GM12864 (cell line): ENCODE measurements at regions not wholly inside any gene's neighbourhood (a gene's known extent, or its start where the extent isn't known, plus 50 kb on each side); places are given as distances from the start of the nearest gene placed in this dataset.

Source experiments
- DNase-seq: peaks from one replicate; pipeline ENCODE4 v3.0.0-alpha.2; 2011; ENCODE audit warnings: low read depth
- H3K4me3 ChIP-seq: 2 replicates; pipeline ENCODE4 v1.5.1; 2011; ENCODE audit warnings: mild to moderate bottlenecking, low read depth, low read length, control low read depth
- TF ChIP-seq, protein P1 (sequence below): IDR thresholded peaks from 2 replicates; pipeline ENCODE4 v1.5.1; 2011; ENCODE audit warnings: low read depth, mild to moderate bottlenecking, moderate library complexity, low read length, control low read depth, inconsistent platforms; ENCODE audit errors: missing control alignments

- H3K4me3 ChIP-seq: no peak overlapping the region
- DNase-seq: no peak
- TF ChIP-seq, protein P1, sequence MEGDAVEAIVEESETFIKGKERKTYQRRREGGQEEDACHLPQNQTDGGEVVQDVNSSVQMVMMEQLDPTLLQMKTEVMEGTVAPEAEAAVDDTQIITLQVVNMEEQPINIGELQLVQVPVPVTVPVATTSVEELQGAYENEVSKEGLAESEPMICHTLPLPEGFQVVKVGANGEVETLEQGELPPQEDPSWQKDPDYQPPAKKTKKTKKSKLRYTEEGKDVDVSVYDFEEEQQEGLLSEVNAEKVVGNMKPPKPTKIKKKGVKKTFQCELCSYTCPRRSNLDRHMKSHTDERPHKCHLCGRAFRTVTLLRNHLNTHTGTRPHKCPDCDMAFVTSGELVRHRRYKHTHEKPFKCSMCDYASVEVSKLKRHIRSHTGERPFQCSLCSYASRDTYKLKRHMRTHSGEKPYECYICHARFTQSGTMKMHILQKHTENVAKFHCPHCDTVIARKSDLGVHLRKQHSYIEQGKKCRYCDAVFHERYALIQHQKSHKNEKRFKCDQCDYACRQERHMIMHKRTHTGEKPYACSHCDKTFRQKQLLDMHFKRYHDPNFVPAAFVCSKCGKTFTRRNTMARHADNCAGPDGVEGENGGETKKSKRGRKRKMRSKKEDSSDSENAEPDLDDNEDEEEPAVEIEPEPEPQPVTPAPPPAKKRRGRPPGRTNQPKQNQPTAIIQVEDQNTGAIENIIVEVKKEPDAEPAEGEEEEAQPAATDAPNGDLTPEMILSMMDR: peak; percentile 29
Observed at GRCh38 chr6:159118924-159119323, 50.3 kb upstream of the FNDC1 start.

DNA sequence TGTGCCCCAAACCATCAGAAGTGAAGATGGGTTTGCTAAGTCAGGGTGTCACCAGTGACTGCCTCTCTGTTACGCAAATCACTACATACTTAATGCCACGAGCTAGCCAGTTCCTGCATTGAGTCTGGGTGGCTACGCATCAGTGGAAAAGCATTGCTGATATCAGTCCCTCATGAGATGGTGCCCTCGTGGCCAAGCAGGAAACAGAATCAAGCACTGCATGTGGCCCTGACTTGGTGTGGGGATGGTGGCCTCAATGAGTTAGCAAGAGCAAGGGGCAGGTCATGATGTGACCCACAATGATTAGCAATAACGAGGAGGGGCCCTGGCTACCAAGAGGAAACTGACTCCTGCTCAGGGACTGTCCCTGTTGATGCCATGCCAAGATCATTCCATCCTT lies 51.6 kb upstream of the FNDC1 start:
- DNase-seq: no peak
- TF ChIP-seq, protein P1: no peak
- H3K4me3 ChIP-seq: no peak overlapping the region

DNA sequence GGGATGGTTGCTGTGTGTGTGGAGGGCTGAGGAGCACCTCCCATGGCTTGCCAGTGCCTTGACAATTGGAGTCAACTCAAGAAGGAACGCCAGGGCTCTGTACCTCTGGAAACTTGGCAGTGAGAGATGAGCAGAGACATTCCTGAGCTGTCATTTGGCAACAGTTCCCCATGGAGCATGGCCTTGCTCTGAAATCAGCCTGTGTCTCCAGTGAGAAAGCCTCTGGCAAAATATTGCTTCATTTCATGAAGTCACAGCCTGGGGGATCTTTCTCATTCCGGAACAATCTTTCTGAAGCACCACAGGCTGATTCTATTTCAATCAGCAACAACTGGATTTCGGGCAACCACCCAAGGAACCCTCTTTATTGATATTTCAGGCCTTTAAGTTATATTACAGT lies 52.2 kb upstream of the FNDC1 start:
- no peak overlapping the region for H3K4me3 ChIP-seq
- TF ChIP-seq, protein P1: no peak
- DNase-seq: no peak

GRCh38 chr6:159116343-159116742 lies 52.9 kb upstream of the FNDC1 start:
- TF ChIP-seq, protein P1: no peak
- H3K4me3 ChIP-seq: no peak overlapping the region
- no peak for DNase-seq

- DNase-seq: no peak
- TF ChIP-seq, protein P1: no peak
- H3K4me3 ChIP-seq: no peak overlapping the region
Observed at GRCh38 chr6:159114569-159114968, 54.6 kb upstream of the FNDC1 start.

DNA sequence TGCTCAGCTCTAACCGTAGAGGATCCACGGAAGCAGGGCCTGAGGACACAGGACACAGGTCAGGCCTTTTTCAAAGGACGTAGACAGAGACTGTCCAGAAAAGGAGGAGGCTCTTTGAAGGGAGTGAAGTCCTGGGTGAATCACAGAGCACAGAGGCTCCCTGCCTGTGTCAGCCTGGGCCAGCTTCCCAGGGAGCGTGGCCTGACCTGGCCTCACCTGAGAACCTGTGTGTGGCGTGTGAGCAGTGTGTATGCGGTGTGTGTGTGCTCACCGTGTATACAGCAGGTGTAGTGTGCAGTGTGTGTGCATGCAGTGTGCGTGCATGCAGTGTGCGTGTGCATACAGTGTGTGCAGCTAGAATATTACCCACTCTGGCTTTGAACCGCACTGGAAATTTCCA lies 56.0 kb upstream of the FNDC1 start:
- no peak overlapping the region for H3K4me3 ChIP-seq
- DNase-seq: no peak
- TF ChIP-seq, protein P1: no peak

DNA sequence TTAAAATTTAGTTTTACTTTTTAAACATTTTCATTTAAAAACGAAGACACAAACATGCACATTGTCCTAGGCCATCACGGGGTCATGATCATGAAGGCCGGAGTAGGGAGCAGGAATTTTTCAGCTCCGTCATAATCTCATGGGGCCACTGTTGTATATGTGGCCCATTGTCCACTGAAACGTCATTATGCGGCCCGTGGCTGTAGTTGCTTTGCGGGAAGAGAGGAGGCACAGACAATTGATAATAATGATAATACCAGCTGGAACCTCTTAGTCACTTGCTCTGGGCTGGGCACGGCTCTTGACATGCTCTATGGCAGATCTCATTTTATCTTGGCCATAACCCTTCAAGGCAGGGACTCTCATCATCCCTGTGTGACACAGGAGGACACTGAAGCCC lies 56.5 kb upstream of the FNDC1 start:
- TF ChIP-seq, protein P1: no peak
- no peak overlapping the region for H3K4me3 ChIP-seq
- DNase-seq: no peak
